ENCODE measurements at regions not wholly inside any gene's neighbourhood (a gene's known extent, or its start where the extent isn't known, plus 50 kb on each side); places are given as distances from the start of the nearest gene placed in this dataset.
A peak's percentile ranks its signal among the peaks of the same experiment; 100 is the strongest.

DNA sequence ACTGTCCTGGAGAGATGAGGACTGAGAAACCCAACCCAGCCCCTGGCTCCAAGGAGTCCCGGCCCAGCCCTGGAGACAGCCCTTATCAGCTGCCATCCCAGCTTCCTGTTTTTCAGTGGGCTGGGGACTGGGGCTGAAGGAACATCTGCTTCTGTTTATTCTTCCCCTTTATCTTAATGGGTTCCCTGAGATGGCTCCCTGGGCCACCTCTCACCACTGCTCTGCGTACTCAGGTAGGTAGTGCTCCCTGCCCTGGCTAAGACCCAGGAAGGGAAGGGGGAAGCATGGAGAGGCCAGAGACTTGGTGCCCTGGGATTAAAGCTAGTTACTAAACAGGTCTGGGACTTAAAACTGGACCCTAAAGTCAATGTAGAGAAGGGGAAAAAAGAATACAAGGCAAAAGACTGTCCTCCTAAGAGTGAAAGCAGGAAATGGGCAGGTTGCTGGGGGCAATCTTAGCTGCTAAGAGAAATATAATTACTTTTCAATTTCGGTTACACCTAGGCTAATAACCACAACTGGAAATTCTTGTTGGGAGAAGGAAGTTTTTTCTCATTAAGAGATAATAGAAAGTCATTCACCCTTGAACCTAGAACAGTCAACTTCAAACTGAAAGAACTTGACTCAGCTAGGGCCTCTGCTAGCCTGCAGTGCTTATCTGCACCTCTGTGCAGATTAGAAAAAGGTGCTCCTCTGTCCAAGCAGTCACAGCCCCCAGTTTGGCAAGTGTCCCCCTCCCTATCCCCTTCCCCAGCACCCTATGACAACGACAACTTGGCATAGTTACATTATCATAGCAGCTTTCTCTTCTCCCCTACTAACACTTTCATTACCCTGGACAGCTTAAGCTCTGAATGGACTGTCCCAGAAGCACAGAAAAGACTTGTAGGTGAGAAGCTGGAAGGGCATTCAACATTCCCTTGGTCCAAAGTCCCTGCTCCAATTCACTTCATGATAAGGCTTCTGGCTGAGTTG, 65.6 kb upstream of the KDM7A start:
- no peak for DNase-seq

DNA sequence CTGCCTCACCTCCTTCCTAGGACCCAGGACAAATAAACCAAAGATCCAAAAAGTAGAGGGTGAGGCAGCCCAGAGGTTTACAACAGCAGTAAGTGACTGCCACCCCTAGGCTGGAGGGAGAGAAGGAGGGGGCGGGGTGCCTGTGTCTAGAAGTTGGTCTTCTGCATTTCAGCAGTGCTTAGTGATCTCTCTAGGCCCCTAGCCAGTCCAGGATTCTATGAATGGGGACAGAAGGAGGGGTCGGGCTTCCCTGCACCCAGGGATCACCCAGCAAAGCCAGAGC, 62.8 kb upstream of the KDM7A start:
- no peak for DNase-seq

DNA sequence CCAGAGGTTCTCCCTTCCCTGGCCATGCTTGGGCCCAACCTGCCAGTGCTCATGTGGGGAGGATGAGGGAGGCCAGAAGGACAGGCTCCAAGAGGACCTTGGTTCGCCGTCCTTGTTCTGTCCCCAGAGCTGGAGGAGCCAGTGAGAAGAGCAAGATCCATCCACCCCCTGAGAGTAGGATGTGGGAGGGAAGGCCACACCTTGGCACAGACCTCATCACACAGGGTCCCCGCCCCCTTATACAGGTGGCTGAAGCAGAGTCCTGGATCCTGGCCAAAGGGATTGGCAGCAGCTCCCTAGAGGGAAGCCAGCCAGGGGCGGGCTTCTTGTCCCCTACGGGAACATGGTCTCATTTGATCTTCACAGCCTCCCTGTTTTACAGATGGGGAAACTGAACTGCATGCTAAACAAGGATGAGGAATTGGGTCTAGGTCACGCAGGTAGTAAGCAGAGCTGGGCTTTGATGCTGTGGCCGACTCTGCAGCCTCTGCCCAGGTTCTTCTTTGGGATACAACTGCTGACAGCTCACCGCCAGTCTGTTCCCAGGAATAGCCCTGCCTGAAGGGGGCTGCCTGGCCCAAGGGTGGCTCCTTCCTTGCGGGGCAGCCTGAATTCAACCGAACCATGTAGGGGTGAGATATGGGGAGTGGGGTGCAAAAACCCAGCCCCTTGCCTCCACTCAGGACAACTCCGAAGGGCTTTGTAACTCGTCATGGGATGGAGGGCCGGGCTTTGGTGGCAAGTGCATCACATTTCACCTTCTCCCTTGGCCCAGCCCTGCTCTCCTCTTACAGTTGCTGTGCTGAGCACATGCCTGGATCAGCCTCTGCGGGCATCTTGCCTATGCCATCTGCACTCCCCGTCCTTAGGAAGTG, 62.2 kb upstream of the KDM7A start:
- DNase-seq, result no peak

DNA sequence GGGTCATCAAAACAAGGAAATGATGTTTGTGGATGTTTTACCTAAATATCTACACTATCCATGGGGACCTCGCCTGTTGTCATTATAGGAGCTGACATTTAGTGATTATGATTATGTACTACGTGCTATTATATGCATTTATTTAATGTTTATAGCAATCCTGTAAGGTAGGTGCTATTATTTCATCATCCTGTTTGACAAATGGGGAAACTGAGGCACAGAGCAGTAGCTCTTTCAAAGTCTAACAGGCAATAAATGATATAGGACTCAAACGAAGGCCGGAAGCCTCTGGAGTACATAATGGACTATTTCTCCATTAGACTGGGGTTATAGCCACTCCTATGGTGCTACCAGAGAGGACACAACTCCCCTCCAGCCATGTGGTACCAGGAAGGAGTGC, 60.6 kb upstream of the KDM7A start:
- no peak for DNase-seq

DNA sequence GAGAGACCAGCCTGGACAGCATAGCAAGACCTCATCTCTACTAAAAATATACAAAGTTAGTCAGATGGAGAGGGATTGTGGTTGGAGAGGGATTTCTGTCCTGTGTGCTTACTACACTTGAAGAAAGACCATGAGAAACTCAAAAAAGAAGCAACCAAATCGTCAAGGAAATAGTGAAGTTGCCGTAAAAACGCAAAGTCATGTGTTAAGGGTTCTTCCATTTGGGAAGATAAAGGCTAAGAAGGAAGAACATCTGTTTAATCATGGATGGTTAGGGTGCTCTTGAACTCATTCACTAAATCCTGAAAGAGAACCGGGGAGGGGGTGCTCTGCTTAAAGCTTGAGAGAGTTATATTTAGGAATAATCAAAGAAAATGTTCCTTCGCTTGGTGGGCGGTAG, 59.8 kb upstream of the KDM7A start:
- DNase-seq, result no peak

DNA sequence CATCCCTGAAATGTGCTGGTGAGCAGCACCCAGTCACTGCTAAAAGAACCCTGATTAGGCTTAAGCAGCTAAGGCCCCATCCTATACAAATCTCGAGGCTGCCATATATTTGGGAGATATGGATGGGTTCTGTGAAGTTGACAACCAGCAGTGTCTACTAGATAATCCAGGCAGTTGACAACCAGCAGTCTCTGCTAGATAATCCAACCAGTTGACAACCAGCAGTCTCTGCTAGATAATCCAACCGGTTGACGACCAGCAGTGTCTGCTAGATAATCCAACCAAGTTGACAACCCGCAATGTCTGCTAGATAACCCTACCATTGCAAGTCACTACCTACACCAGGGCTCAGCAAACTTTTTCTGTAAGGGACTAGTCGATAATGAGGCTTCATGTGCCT, 58.3 kb upstream of the KDM7A start:
- no peak for DNase-seq

DNA sequence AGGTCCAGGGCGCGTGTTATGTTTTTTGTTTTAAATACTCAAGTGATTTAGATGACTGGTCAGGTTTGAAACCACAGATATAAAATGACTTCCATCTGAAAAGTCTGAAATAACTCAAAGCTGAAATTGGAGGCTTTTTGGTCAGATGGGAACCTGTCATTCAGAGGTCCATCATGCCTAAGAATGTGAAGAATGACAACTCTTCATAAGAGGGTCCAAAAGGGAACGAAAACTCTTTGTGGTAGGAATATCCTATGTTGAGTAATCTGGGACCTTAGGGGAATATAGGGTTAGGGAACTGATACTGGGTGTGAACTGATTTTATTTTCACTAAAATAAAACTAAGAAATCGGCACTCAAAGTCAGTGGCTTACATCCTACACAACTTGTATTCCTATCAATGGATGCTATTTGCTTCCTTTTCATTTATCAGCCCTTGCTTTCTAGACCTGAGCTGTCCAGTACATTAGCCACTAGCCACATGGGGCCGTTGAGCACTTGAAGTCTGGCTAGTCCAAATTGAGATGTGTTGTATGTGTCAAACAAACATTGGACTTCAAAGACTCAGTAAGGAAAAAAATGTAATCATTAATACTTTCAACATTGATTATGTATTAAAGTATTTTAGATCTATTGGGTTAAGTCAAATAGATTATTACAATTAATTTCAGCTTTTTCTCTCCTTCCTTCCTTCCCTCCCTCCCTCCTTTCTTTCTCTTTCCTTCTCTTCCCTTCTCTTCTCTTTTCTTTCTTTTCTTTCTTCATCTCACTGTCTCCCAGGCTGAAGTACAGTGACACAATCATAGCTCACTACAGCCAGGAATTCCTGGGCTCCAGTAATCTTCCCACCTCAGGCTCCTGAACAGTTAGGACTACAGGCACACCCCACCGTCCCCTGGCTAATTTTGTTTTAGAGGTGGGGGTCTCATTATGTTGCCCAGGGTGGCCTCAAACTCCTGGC, 56.5 kb upstream of the KDM7A start:
- no peak for DNase-seq

DNA sequence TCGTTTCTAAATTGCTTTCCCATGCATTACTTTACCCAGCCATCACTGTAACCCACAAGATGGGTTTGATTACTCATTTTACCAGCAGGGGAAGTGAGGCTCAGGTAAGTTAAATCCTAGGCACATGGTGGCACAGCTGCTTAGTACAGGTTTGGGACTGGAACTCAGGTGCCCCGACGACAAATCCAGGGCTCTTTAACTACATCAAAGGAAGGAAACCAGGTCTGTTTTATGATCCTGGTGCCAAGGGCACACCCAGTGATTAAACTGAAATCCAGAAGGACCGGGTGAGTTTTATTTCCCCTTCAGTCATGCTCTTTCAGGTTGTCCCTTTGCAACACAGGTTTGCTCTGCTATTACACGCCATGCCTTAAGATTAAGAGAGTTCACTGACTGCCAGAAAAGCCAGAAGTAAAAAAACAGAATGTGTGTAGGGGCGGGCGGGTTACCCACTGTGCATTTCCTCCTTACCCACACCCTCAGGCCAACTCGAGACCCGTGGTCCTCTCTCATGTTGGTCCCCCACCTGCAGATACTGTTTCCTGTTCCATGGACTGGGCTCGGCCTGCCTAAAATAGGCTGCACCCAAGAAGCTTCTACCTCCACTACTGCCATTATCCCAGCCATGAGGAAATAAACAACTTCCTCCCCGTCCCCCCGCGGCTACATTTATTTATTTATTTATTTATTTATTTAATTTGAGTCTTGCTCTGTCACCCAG, 55.1 kb upstream of the KDM7A start:
- peak in 1 of 3 donors; percentile 15 for DNase-seq

DNA sequence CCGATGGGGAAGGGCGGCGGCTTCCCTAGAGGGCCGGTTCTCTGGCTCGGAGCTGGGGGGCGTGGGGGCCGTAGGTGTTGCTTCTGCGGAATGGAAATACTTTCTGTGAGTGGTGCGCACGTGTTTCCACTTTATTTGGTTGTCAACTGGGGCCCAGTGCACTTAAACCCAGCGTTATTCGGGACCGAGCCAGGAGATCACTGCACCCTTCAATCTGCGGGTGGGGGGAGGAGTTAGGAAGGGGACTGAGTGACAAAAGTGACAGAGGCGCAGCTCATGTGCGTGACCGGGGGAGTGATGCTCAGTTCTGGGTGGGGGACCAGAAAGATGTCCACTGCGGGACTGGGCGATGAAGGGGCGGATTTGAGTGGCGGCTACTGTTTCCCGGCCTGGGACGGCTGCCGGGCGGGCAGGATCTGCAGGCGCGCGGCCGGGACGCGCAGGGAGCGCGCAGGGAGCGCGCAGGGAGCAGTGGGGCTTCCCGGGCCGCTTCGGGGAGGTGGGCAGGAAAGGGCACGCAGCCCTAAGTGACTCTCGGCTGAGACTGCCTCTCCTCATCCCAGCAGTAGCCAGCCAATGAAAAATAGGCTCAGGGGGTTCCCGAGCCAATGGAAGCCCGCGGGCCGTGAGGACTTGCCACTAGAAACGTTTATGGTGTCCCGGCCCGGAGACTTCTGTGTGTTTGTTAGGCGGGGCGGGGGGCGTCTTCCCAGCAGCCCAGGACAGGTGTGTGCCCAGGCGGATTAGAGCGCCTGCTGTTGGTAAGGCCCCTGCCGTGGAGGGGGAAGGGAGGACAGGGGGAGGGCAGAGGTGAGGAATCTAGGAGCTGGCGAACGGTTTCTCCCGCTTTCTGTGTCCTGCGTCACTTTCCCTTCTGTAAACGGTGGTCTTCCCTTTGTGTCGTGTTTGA, 54.3 kb upstream of the KDM7A start:
- DNase-seq, result peak in 2 of 3 donors; percentile 35 to 66

DNA sequence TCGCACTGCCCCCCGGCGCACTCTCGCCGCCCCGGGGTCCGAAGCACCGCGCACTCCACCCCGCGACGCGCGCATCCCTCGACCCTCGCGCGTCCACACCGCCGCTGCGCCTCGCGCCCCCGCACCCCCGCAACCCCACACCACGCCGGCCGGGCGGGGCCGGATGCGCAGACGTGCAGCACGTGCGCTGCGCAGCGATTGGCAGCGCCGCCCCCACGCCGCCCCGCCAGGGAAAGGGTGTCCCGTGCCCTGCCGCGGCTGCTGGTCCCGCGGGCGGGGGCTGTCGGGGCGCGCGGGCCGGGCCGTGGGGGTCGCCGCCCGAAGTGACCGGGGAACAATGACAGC, 53.7 kb upstream of the KDM7A start:
- DNase-seq, result peak in 1 of 3 donors; percentile 56

DNA sequence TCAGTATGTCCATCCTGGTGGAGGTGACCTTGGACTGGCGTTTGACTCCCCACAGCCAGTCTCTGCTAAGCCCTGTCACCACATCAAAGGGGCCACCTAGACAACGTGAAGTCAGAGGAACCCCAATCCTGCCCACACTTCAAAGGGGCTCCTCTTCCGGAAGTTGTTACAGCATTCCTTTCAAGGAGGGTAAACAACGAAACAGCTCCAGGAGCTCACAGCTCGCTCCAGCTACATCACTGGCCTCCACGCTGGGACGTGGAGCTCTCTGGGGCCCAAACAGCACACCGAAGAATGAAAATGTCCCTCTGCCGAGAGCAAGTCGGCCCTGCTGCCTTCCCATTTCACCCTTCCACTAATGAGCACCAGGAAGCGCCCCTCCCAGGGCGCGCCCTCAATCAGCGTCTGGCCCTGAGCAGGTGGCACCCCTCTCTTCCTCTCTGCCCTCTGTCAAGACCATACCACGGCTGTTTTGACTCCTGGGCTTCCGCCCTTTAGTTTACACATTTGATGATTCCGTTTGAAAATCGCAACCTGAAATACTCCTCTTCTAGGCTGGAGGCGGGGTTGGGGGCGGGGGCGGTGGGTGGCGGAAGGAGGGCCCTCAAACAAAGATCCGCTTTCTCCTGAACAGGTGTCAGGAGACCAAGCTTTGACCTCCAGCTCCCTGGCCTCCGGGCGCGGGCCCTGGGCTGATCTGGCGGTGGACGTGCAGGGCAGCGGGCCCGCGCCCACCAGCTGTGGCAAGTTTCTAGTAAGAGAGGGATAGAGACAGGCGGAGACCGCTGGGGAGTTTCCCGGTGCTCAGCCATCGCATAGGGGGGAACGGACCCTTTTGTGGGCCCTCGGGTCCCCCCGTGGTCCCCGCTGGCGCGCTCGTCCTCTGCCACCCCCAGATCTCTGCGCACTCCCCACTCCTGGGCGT, 53.1 kb upstream of the KDM7A start:
- DNase-seq, result peak in 1 of 3 donors; percentile 34

DNA sequence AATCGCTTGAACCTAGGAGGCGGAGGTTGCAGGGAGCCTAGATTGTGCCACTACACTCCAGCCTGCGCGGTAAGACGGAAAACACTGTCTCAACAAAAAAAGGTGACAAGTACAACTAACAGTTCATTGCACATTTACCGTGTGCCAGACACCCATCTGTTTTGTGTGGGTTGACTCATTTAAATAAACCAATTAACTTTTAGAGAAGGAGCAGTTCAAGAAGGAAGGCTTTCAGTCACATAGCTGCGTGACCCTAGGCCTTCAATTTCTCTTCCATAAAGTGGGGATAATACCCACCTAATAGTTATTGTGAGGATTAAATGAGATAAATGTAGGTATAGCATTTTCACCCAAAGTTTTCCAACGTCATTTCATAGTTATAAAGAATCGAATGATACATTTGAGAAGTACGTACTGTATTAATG, 52.3 kb upstream of the KDM7A start:
- no peak for DNase-seq

Measured in muscle of back (tissue), 3 donors.